ENCODE measurements at regions not wholly inside any gene's neighbourhood (a gene's known extent, or its start where the extent isn't known, plus 50 kb on each side); places are given as distances from the start of the nearest gene placed in this dataset.

- no peak overlapping the region for H3K27ac ChIP-seq (ENCODE audit: low read depth, low read length)
- peaks cover 13% of the 10 kb centered on the region; the same call in 1 of the 2 replicates for H3K27me3 ChIP-seq (ENCODE audit: control insufficient read depth, low read length)
- H3K36me3 ChIP-seq (ENCODE audit: control insufficient read depth, low read length): no peaks in the 10 kb centered on the region
- no peak overlapping the region for H3K4me2 ChIP-seq (ENCODE audit: low read length)
- no peaks in the 10 kb centered on the region for H4K20me1 ChIP-seq (ENCODE audit: control insufficient read depth, insufficient read depth, low read depth, low read length)
- H3K9me3 ChIP-seq (ENCODE audit: control insufficient read depth, insufficient read depth, low read length): no peaks in the 10 kb centered on the region
- H3K9me2 ChIP-seq (replicated peaks; ENCODE audit: control insufficient read depth, low read length): no peaks in the 10 kb centered on the region
- no peaks in the 10 kb centered on the region for H3F3A ChIP-seq (ENCODE audit: control insufficient read depth, insufficient read depth)
- no peaks in the 10 kb centered on the region for H3K79me2 ChIP-seq (ENCODE audit: control insufficient read depth, low read length)
- TF ChIP-seq EZH2phosphoT487 (IDR thresholded peaks at IDR 0.05; ENCODE audit: borderline replicate concordance, low read length) (no peak), CTCF (IDR thresholded peaks at IDR 0.05; ENCODE audit: low read depth, low read length, poor library complexity, severe bottlenecking) (no peak)
- no peaks in the 10 kb centered on the region for H3K4me1 ChIP-seq (ENCODE audit: control insufficient read depth, low read length)
- H3K4me3 ChIP-seq (ENCODE audit: low read length): no peak overlapping the region
Observed at GRCh38 chr1:157234705-157235273, 96.6 kb upstream of the ETV3 start.

GRCh38 chr1:157233131-157233530 is 94.9 kb upstream of the ETV3 start:
- Histone ChIP-seq H3K4me3 (ENCODE audit: low read length) (no peak overlapping the region), H3K36me3 (ENCODE audit: control insufficient read depth, low read length) (no peaks in the 10 kb centered on the region), H3K27me3 (ENCODE audit: control insufficient read depth, low read length) (peaks cover 6% of the 10 kb centered on the region; the same call in 1 of the 2 replicates), H3K9me2 (replicated peaks; ENCODE audit: control insufficient read depth, low read length) (no peaks in the 10 kb centered on the region), H3K4me1 (ENCODE audit: control insufficient read depth, low read length) (no peaks in the 10 kb centered on the region), H3K27ac (ENCODE audit: low read depth, low read length) (no peak overlapping the region), H4K20me1 (ENCODE audit: control insufficient read depth, insufficient read depth, low read depth, low read length) (no peaks in the 10 kb centered on the region), H3F3A (ENCODE audit: control insufficient read depth, insufficient read depth) (no peaks in the 10 kb centered on the region), H3K9me3 (ENCODE audit: control insufficient read depth, insufficient read depth, low read length) (no peaks in the 10 kb centered on the region), H3K4me2 (ENCODE audit: low read length) (no peak overlapping the region), H3K79me2 (ENCODE audit: control insufficient read depth, low read length) (no peaks in the 10 kb centered on the region)
- TF ChIP-seq CTCF (IDR thresholded peaks at IDR 0.05; ENCODE audit: low read depth, low read length, poor library complexity, severe bottlenecking) (no peak), EZH2phosphoT487 (IDR thresholded peaks at IDR 0.05; ENCODE audit: borderline replicate concordance, low read length) (no peak)

GRCh38 chr1:157231846-157232525 is 93.8 kb upstream of the ETV3 start:
- no peaks in the 10 kb centered on the region for H3K4me1 ChIP-seq (ENCODE audit: control insufficient read depth, low read length)
- H3K4me2 ChIP-seq (ENCODE audit: low read length): no peak overlapping the region
- H3K9me3 ChIP-seq (ENCODE audit: control insufficient read depth, insufficient read depth, low read length): no peaks in the 10 kb centered on the region
- TF ChIP-seq EZH2phosphoT487 (IDR thresholded peaks at IDR 0.05; ENCODE audit: borderline replicate concordance, low read length) (no peak), CTCF (IDR thresholded peaks at IDR 0.05; ENCODE audit: low read depth, low read length, poor library complexity, severe bottlenecking) (no peak)
- no peaks in the 10 kb centered on the region for H4K20me1 ChIP-seq (ENCODE audit: control insufficient read depth, insufficient read depth, low read depth, low read length)
- no peaks in the 10 kb centered on the region for H3K9me2 ChIP-seq (replicated peaks; ENCODE audit: control insufficient read depth, low read length)
- no peaks in the 10 kb centered on the region for H3K36me3 ChIP-seq (ENCODE audit: control insufficient read depth, low read length)
- no peak overlapping the region for H3K27ac ChIP-seq (ENCODE audit: low read depth, low read length)
- no peak overlapping the region for H3K4me3 ChIP-seq (ENCODE audit: low read length)
- H3K79me2 ChIP-seq (ENCODE audit: control insufficient read depth, low read length): no peaks in the 10 kb centered on the region
- no peaks in the 10 kb centered on the region for H3F3A ChIP-seq (ENCODE audit: control insufficient read depth, insufficient read depth)
- H3K27me3 ChIP-seq (ENCODE audit: control insufficient read depth, low read length): 0 out of 2 replicates have a peak, but pooled peaks cover 4% of the 10 kb centered on the region
